Hematopoietic multipotent progenitor cell treated with erythropoietin and hydrocortisone succinate and interleukin-3 and kit ligand, for 17 days (in vitro differentiated cells): ENCODE measurements at regions not wholly inside any gene's neighbourhood (a gene's known extent, or its start where the extent isn't known, plus 50 kb on each side); places are given as distances from the start of the nearest gene placed in this dataset.

Experiments used
- DNase-seq: peaks from one replicate; pipeline ENCODE4 v3.0.0-alpha.2; 2015; ENCODE audit warnings: low spot score

GRCh38 chr2:180660881-180661685 is 319.3 kb upstream of the UBE2E3 start:
- DNase-seq, result no peak

- no peak for DNase-seq
Observed at GRCh38 chr2:180660207-180660606, 320.2 kb upstream of the UBE2E3 start.

- DNase-seq, result no peak
Observed at GRCh38 chr2:180657054-180657453, 323.4 kb upstream of the UBE2E3 start.

- DNase-seq, result no peak
Observed at GRCh38 chr2:180656455-180656847, 324.0 kb upstream of the UBE2E3 start.

GRCh38 chr2:180655842-180656454 is 324.5 kb upstream of the UBE2E3 start:
- DNase-seq, result no peak

GRCh38 chr2:180655393-180655792 is 325.0 kb upstream of the UBE2E3 start:
- DNase-seq, result no peak

GRCh38 chr2:180653481-180653880 is 326.9 kb upstream of the UBE2E3 start:
- no peak for DNase-seq

- no peak for DNase-seq
Observed at GRCh38 chr2:180652794-180653193, 327.6 kb upstream of the UBE2E3 start.

- no peak for DNase-seq
Observed at GRCh38 chr2:180651596-180651995, 328.8 kb upstream of the UBE2E3 start.

GRCh38 chr2:180647621-180648020 is 332.8 kb upstream of the UBE2E3 start:
- DNase-seq, result no peak

- no peak for DNase-seq
Observed at GRCh38 chr2:180647221-180647620, 333.2 kb upstream of the UBE2E3 start.

GRCh38 chr2:180646756-180647155 is 333.6 kb upstream of the UBE2E3 start:
- no peak for DNase-seq

- no peak for DNase-seq
Observed at GRCh38 chr2:180644709-180645108, 335.7 kb upstream of the UBE2E3 start.

- DNase-seq, result no peak
Observed at GRCh38 chr2:180630756-180631155, 349.6 kb upstream of the UBE2E3 start.

GRCh38 chr2:180625006-180625844 is 355.2 kb upstream of the UBE2E3 start:
- no peak for DNase-seq

- DNase-seq, result no peak
Observed at GRCh38 chr2:180621941-180622918, 358.2 kb upstream of the UBE2E3 start.

- no peak for DNase-seq
Observed at GRCh38 chr2:180621366-180621765, 359.0 kb upstream of the UBE2E3 start.

- no peak for DNase-seq
Observed at GRCh38 chr2:180618570-180618969, 361.8 kb upstream of the UBE2E3 start.

- no peak for DNase-seq
Observed at GRCh38 chr2:180614776-180615175, 365.6 kb upstream of the UBE2E3 start.

GRCh38 chr2:180609626-180610340 is 370.6 kb upstream of the UBE2E3 start:
- DNase-seq, result no peak

- DNase-seq, result no peak
Observed at GRCh38 chr2:180607514-180608049, 372.8 kb upstream of the UBE2E3 start.
